ENCODE measurements at regions not wholly inside any gene's neighbourhood (a gene's known extent, or its start where the extent isn't known, plus 50 kb on each side); places are given as distances from the start of the nearest gene placed in this dataset.

- TF ChIP-seq FOXK2 (IDR thresholded peaks at IDR 0.05) (no peak), SUZ12 (IDR thresholded peaks at IDR 0.05) (no peak), NFRKB (IDR thresholded peaks at IDR 0.05) (no peak), PKNOX1 (IDR thresholded peaks at IDR 0.05) (no peak), SP1 (IDR thresholded peaks at IDR 0.05) (no peak), L3MBTL2 (conservative IDR thresholded peaks at IDR 0.05) (no peak), ARNT (IDR thresholded peaks at IDR 0.05) (no peak), FOXM1 (IDR thresholded peaks at IDR 0.05; ENCODE audit: borderline replicate concordance) (no peak), HDGF (IDR thresholded peaks at IDR 0.05; ENCODE audit: borderline replicate concordance) (no peak)
Observed at GRCh38 chr11:70756341-70756740, 358.0 kb downstream of the CTTN start.

Measured in HEK293T (cell line).